ENCODE measurements at regions not wholly inside any gene's neighbourhood (a gene's known extent, or its start where the extent isn't known, plus 50 kb on each side); places are given as distances from the start of the nearest gene placed in this dataset.
"Not testable (repeated sequence)": the region's sequence is repeated elsewhere in the genome, so short reads cannot be mapped to it uniquely, and the experiment has no call there.

GRCh38 chr18:52087140-52087539 lies 252.9 kb upstream of the DCC start:
- no peak for DNase-seq

- no peak for DNase-seq
Measured at GRCh38 chr18:52090005-52090404, 250.0 kb upstream of the DCC start.

GRCh38 chr18:52093171-52093570 lies 246.8 kb upstream of the DCC start:
- no peak for DNase-seq

- no peak for DNase-seq
Measured at GRCh38 chr18:52118684-52119083, 221.3 kb upstream of the DCC start.

GRCh38 chr18:52130624-52131301 lies 209.2 kb upstream of the DCC start:
- no peak for DNase-seq

- DNase-seq = no peak
Measured at GRCh38 chr18:52131845-52132244, 208.2 kb upstream of the DCC start.

GRCh38 chr18:52136532-52136931 lies 203.5 kb upstream of the DCC start:
- no peak for DNase-seq

- DNase-seq = no peak
Measured at GRCh38 chr18:52140986-52141385, 199.0 kb upstream of the DCC start.

GRCh38 chr18:52150050-52150449 lies 189.9 kb upstream of the DCC start:
- no peak for DNase-seq

GRCh38 chr18:52152036-52152435 lies 188.0 kb upstream of the DCC start:
- DNase-seq = no peak

GRCh38 chr18:52156166-52156565 lies 183.8 kb upstream of the DCC start:
- DNase-seq = no peak

GRCh38 chr18:52160636-52161035 lies 179.4 kb upstream of the DCC start:
- no peak for DNase-seq

GRCh38 chr18:52163478-52163877 lies 176.5 kb upstream of the DCC start:
- DNase-seq = no peak

GRCh38 chr18:52168131-52168530 lies 171.9 kb upstream of the DCC start:
- DNase-seq = not testable (repeated sequence)

- no peak for DNase-seq
Measured at GRCh38 chr18:52174220-52174619, 165.8 kb upstream of the DCC start.

GRCh38 chr18:52175406-52175805 lies 164.6 kb upstream of the DCC start:
- no peak for DNase-seq

- DNase-seq = no peak
Measured at GRCh38 chr18:52183107-52183506, 156.9 kb upstream of the DCC start.

GRCh38 chr18:52190195-52190594 lies 149.8 kb upstream of the DCC start:
- DNase-seq = no peak

- no peak for DNase-seq
Measured at GRCh38 chr18:52190631-52191030, 149.4 kb upstream of the DCC start.

- no peak for DNase-seq
Measured at GRCh38 chr18:52200406-52200805, 139.6 kb upstream of the DCC start.

GRCh38 chr18:52200921-52201663 lies 138.9 kb upstream of the DCC start:
- DNase-seq = no peak

GRCh38 chr18:52208646-52209045 lies 131.4 kb upstream of the DCC start:
- no peak for DNase-seq

GRCh38 chr18:52216109-52216508 lies 123.9 kb upstream of the DCC start:
- no peak for DNase-seq

- no peak for DNase-seq
Measured at GRCh38 chr18:52216666-52217065, 123.3 kb upstream of the DCC start.

GRCh38 chr18:52219102-52219501 lies 120.9 kb upstream of the DCC start:
- no peak for DNase-seq
